ENCODE measurements at regions not wholly inside any gene's neighbourhood (a gene's known extent, or its start where the extent isn't known, plus 50 kb on each side); places are given as distances from the start of the nearest gene placed in this dataset.

GRCh38 chr14:47949006-47949405 lies 273.6 kb upstream of the MDGA2 start:
- Histone ChIP-seq H3K9me3 (ENCODE audit: control insufficient read depth, low read depth, low read length) (no peaks in the 10 kb centered on the region), H2BK12ac (ENCODE audit: insufficient read length, low read depth, low read length) (no peak overlapping the region), H2AK5ac (ENCODE audit: insufficient read length, low read length) (no peak overlapping the region), H3K79me2 (ENCODE audit: insufficient read depth, low read length) (no peaks in the 10 kb centered on the region), H2BK15ac (ENCODE audit: low read depth, low read length) (no peak overlapping the region), H3K9ac (ENCODE audit: extremely low read depth, insufficient read length, low read length) (no peak overlapping the region), H4K5ac (ENCODE audit: insufficient read length, low read depth, low read length) (no peak overlapping the region), H3K56ac (ENCODE audit: insufficient read length, low read depth, low read length) (no peak overlapping the region), H4K91ac (ENCODE audit: insufficient read length, low read depth, low read length) (no peak overlapping the region), H3K27me3 (ENCODE audit: insufficient read depth, low read length) (no peaks in the 10 kb centered on the region), H3K79me1 (ENCODE audit: insufficient read depth, low read depth, low read length, poor library complexity, severe bottlenecking) (no peaks in the 10 kb centered on the region), H3K4me2 (ENCODE audit: insufficient read depth, insufficient read length, low read length) (no peak overlapping the region), H3K23me2 (ENCODE audit: insufficient read length, low read depth, low read length, poor library complexity, severe bottlenecking) (no peaks in the 10 kb centered on the region), H3K14ac (ENCODE audit: insufficient read depth, low read length) (no peak overlapping the region), H3K27ac (ENCODE audit: insufficient read length, low read depth, low read length) (no peak overlapping the region), H3K4ac (ENCODE audit: low read depth, low read length) (no peak overlapping the region), H3T11ph (ENCODE audit: low read length) (no peak overlapping the region), H3K4me1 (ENCODE audit: insufficient read depth, low read length) (no peaks in the 10 kb centered on the region), H2BK120ac (ENCODE audit: low read depth, low read length, poor library complexity, severe bottlenecking) (no peak overlapping the region), H3K18ac (ENCODE audit: insufficient read length, low read depth, low read length) (no peak overlapping the region), H2BK20ac (ENCODE audit: low read depth, low read length, poor library complexity, severe bottlenecking) (no peak overlapping the region), H3K23ac (ENCODE audit: insufficient read length, low read depth, low read length) (no peak overlapping the region), H2BK5ac (ENCODE audit: insufficient read length, low read length) (no peak overlapping the region), H2AFZ (ENCODE audit: low read length) (no peak overlapping the region), H4K8ac (replicated peaks; ENCODE audit: insufficient read length, low read depth, low read length) (no peak overlapping the region), H4K20me1 (ENCODE audit: control insufficient read depth, insufficient read depth, insufficient read length) (no peaks in the 10 kb centered on the region)
- peak; percentile 53 for DNase-seq
- H3K4me1 Mint-ChIP-seq = no peaks in the 10 kb centered on the region
- H3K27me3 Mint-ChIP-seq (ENCODE audit: low read depth) = no peaks in the 10 kb centered on the region
- no peaks in the 10 kb centered on the region; a peak in 1 of 5 replicates for H3K9me3 Mint-ChIP-seq
- TF ChIP-seq CTCF (conservative IDR thresholded peaks at IDR 0.05) = no peak
- no CpG with 5 or more reads among the region's 6 CpGs for WGBS (ENCODE audit: extremely low coverage, insufficient read length, low lambda C conversion rate)
- H3K27ac Mint-ChIP-seq = peak overlapping the region in 1 of 3 experiments; percentile 62; a peak in 1 of 7 replicates
- no peaks in the 10 kb centered on the region for H3K36me3 Mint-ChIP-seq (ENCODE audit: insufficient read depth in 1 of 3, low read depth in 3 of 3)
- H3K4me3 Mint-ChIP-seq = no peak overlapping the region

All from H9 (cell line).